ENCODE measurements at regions not wholly inside any gene's neighbourhood (a gene's known extent, or its start where the extent isn't known, plus 50 kb on each side); places are given as distances from the start of the nearest gene placed in this dataset.
"Not testable (repeated sequence)": the region's sequence is repeated elsewhere in the genome, so short reads cannot be mapped to it uniquely, and the experiment has no call there.

DNA sequence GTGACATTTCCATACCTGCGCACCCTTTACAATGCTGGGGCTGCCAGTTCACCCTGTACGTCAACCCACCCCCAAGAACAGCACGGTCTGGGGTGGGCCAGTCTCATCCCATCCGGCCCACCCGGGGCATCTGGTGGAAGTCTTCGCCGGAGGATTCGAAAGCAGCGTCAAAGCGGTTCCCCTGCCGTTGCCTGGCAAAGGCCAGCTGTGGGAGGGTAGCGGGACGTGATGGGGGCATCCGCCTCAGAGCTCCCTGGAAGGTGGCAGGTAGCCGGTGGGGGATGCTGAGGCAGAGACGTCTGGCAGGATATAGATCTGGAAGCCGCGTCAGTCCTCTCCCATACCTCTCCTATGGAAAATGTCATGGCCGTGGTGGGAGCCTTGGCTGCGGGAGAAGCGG, 749.1 kb upstream of the DEFB115 start:
- not testable (repeated sequence) for DNase-seq

GRCh38 chr20:30511322-30512030, 746.0 kb upstream of the DEFB115 start:
- no peak for DNase-seq

GRCh38 chr20:30513050-30513628, 744.3 kb upstream of the DEFB115 start:
- no peak for DNase-seq

DNA sequence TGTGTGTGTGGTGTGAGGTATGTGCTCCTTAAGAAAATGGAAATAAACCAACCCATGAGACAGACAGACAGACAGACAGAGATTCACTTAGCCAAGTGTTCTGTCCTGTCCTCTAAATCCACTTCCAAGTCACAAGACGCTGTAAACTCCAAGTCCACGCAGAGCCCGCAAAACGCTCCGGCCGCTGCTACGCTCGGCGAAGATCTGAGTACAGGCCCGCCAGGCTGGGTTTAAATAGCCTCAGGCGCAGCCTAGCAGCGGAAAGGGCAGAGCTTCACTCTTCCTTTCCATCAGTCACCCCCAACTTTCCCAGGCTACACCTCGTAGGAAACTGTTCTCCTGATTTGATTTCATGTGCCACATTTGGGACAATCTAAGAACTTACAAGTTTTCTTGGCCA, 741.5 kb upstream of the DEFB115 start:
- not testable (repeated sequence) for DNase-seq

GRCh38 chr20:30518906-30519305, 738.6 kb upstream of the DEFB115 start:
- not testable (repeated sequence) for DNase-seq

DNA sequence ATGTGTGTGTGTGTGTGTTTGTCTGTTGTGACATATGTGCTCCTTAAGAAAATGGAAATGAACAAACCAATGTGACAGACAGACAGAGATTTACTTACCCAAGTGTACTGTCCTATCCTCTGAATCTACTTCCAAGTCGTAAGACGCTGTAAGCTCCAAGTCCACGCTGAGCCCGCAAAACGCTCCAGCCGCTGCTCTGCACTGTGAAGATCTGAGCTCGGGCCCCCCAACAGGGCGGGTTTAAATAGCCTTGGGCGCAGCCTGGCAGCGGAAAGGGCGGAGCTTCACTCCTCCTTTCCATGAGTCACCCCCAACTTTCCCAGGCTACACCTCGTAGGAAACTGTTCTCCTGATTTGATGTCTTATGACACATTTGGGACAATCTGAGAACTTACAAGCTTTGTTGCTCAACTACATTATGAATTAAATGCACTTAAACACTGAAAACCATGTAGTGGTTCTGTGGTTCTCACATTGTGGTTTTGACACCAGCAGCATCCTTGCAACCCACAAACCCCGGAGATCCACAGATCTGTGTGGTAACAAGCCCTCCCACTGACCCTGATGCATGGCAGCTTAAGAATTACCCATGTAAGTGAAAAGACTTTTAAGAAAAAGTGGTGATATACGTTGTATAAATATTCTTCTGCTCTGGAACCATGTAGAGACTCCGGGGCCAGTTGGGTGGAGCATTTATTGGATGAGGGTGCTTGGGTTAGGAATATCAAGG, 735.6 kb upstream of the DEFB115 start:
- DNase-seq, result not testable (repeated sequence)

GRCh38 chr20:30524155-30524554, 733.3 kb upstream of the DEFB115 start:
- DNase-seq, result not testable (repeated sequence)

- DNase-seq, result not testable (repeated sequence)
These were observed 732.7 kb upstream of the DEFB115 start for GRCh38 chr20:30524761-30525160.

DNA sequence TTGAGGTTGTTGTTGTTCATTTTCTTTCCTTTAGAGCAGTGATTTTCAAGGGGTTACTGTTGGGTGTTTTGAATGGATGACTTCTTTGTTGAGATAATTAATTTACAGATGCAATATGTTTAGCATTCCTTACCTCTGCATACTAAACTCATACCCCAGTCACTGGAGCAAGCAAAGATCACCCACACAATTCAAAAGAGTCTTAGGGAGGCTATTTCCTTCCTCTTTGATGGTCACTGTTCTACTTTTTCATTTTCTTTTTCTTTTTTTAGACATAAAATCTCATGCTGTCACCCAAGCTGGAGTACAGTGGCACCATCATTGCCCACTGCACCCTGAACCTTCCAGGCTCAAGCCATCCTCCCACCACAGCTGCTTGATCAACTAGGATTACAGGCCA, 723.8 kb upstream of the DEFB115 start:
- DNase-seq, result not testable (repeated sequence)

GRCh38 chr20:30537459-30537858, 720.0 kb upstream of the DEFB115 start:
- not testable (repeated sequence) for DNase-seq

- DNase-seq, result not testable (repeated sequence)
These were observed 717.0 kb upstream of the DEFB115 start for GRCh38 chr20:30540330-30541069.

GRCh38 chr20:30551236-30551635, 706.2 kb upstream of the DEFB115 start:
- DNase-seq, result not testable (repeated sequence)

GRCh38 chr20:30556797-30557196, 700.7 kb upstream of the DEFB115 start:
- not testable (repeated sequence) for DNase-seq

GRCh38 chr20:30565086-30565485, 692.4 kb upstream of the DEFB115 start:
- not testable (repeated sequence) for DNase-seq

GRCh38 chr20:30569867-30570266, 687.6 kb upstream of the DEFB115 start:
- DNase-seq, result not testable (repeated sequence)

- not testable (repeated sequence) for DNase-seq
These were observed 686.8 kb upstream of the DEFB115 start for GRCh38 chr20:30570622-30571021.

DNA sequence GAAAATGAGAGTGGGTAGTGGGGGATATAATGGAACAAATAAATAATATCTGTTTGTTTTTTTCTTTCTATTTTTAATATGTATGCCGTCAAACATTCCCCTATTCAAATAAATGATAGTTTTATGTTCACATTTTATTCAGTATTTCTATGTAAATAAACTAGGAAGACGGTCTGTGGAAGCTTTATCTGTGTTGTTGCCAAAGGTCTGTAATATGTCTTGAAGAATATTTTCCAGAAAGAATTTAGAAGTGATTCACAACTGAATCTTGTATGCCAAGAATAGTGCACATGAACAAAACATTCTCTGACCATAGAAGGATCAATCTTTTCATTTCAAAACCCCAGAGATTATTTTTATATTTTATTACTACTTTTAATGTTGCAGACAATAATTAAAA, 683.1 kb upstream of the DEFB115 start:
- DNase-seq, result not testable (repeated sequence)

- not testable (repeated sequence) for DNase-seq
These were observed 678.4 kb upstream of the DEFB115 start for GRCh38 chr20:30579069-30579468.

GRCh38 chr20:30579824-30580438, 677.5 kb upstream of the DEFB115 start:
- peak; percentile 5 for DNase-seq

DNA sequence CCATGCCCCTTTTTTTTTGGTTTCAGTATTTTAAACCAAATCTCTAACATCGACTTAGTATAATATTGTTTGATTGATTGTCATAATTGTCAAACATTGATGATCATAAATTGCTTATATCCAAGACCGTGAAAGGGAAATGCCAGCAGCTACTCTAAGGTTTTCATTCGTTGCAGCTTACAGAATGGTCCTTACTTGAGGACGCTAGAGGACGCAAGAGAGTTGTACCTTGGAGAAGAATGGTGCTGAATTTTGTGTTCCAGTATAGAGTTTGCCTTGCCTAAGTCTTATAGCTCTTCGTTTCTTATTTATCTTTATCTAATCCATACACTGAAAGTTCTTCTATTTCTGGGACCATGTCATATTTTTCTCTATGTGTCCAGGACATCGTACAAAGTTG, 675.6 kb upstream of the DEFB115 start:
- DNase-seq, result not testable (repeated sequence)

DNA sequence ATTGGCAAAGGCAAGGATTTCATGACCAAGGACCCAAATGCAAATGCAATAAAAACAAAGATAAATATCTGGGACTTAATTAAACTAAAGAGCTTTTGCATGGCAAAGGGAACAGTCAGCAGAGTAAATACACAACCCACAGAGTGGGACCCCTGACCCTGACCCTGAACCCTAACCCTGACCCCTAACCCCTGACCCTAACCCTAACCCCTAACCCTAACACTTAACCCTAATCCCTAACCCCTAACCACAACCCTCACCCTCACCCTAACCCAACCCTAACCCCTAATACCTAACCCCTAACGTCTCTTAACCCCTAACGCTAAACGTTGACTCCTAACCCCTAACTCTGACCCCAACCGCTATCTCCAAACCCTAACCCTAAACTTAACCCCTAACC, 673.1 kb upstream of the DEFB115 start:
- not testable (repeated sequence) for DNase-seq

Measured in muscle of arm (tissue), 1 donor.